Bone marrow (tissue), 2 donors: ENCODE measurements at regions not wholly inside any gene's neighbourhood (a gene's known extent, or its start where the extent isn't known, plus 50 kb on each side); places are given as distances from the start of the nearest gene placed in this dataset.

Experiments
- DNase-seq, 2 donors: peaks; one replicate each; lab custom pipeline; 2025; lab: John Stamatoyannopoulos, UW

DNA sequence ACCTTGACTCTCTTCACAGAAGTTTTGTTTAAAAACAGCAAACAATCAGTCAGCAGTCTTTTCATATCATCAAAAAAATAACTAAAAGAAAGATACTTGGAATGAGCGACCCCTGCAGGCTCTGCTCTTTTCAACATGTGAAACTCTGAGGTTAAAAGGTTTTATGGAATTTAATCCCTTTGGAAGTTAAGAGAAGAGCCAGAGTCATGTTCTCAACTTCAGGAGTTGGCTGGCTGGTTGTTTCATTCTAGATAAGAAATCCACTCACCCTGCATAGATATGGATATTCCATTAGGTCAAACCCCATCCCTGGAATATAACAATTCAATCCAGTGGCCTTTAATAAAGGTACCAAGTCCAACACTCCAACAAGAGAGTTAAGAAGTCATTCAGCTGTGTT lies 115.6 kb upstream of the RMDN2 start:
- no peak for DNase-seq

DNA sequence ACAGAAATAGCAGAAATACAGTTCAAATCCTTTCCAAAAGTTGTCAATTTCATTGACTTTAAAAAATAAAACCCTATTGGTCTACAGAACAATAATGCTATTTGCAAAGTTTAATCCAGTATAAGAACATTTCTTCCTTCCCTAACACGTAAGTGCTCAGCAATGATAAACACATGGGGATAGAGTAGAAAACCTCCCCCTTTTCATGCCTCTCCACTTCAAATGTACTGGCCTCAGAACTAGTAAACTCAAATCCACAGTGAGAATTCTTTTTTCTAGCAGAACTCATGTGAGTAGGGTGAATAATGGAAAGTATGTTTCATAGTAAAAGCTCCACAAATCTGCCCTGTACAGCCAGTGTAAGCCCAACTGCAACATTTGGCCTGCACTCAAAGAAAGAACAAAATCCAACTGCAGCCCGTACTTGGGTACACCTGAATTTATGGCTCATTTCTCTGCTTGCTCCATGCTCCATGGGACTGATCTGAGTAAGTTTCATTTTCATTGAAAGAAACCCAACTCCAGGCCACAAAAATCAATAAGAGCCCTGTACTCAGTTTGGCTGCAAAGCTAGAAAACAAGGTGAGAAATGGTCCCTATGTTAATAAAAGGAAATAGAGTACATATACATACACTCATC lies 115.0 kb upstream of the RMDN2 start:
- no peak for DNase-seq

GRCh38 chr2:37812414-37812813 lies 112.7 kb upstream of the RMDN2 start:
- DNase-seq, result no peak

DNA sequence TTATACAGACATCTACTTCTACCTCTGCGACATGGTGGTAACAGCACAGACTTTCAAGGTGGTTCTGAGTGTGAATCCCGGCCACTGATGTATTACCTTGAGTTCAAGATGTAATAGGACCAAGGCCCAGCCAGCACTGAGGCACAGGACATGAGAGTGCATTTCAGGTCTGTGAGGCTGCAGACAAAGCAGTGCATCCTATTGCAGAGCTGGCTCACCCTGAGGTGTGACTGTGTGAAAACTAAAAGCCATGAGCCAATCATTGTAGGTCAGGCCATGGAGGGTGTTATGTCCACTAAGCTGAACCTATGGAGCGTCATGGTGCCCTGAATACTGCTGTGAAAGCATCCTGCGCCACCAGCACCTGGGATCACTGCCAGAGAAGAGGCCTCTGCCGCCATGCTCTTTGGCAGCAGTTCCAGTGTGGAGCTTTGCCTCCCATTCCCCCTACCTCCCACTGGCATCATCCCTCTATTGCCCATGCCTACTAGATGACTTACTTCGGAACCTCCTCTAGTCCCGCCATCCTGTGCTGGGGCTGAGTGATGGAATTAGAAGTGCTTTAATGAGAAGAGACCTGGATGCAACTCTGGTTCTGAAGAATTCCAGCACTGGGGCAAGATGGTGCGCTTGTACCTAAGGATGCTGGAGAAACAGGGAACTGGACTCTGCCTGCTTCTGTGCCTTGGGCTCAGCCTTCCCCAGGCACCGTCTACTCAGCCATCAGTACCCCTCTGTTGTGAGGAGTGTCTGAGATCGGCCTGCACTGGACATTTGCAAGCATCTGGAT lies 112.0 kb upstream of the RMDN2 start:
- no peak for DNase-seq

DNA sequence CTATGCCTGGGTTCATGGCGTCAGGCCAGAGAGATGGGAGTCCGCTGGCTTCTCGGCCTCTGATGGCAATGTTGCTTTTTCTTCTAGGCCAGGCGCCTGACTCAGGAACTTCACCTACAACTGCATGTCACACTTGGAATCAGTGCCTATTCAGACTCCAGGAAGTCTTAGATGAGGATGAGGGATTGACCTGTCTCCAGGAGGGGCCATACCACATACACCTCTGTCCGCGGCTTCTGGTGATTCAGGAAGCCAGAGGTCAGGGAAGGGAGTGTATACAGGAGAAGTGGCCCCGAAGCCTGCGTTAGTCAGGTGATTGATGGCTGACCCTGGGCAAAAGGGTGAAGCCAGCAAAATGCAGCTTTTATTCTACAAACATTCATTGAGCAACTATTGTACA lies 109.1 kb upstream of the RMDN2 start:
- no peak for DNase-seq

GRCh38 chr2:37816686-37817085 lies 108.4 kb upstream of the RMDN2 start:
- no peak for DNase-seq

- no peak for DNase-seq
Observed at GRCh38 chr2:37819186-37819585, 105.9 kb upstream of the RMDN2 start.

DNA sequence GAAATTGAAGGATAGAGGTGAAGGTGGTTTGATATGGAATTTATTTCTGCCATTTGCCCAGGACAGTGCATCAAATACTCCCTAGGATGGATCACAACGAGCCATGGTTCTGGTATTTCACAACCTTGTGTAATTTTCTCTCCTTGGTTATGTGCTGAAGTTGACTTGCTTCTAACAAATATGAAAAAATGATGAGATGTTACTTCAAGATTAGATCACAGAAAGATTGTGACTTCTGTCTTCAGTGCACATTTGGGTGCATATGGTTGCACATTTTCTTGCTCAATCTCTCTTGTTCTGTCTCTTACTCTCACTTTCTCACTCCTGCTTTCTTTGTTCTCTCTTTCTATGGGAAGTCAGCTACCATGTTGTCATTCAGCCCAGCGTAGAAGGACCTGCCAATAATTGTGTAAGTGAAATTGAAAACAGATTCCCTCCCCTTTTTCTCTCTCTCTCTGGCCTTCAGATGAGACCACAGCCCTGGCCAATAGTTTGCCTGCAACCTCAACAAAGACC lies 104.6 kb upstream of the RMDN2 start:
- DNase-seq, result no peak

DNA sequence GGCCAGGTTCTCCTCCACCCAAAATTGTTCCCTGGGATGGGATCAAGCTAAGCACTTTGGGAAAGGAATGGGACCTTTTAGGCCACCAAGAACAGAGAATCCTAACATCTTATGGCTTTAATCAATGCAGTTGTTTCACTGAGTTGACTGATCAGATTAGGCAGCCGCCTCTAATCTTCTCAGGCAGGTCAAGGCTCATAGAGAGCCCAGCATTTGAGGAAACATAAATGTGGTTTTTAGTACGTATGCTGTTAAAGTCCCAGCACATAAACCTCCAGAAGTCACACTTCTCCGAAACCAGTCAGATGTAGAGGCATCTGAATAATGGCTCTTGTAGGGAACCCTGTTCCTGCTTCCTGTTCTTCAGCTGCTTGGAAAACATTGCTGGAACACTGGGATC lies 99.5 kb upstream of the RMDN2 start:
- DNase-seq, result no peak

GRCh38 chr2:37826611-37827010 lies 98.5 kb upstream of the RMDN2 start:
- DNase-seq, result no peak

DNA sequence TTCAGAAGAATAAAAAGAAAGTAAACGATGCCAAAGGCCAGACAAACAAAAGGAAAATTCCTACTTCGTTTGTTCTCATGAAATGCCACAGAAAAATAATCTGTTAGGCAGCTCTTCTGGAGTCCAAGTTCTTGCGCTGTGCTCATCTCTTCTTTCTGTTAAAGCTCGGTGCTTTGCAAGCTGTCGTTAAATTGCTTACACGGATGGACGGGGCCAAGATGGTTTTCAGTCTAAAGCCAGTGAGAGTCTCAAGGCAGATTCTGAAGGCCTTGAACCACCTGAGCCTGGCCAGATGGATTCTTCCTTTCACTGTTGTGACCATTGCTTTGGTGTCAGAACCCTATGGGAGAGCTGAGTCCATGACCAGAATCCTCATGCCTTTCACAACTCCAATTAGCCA lies 97.6 kb upstream of the RMDN2 start:
- DNase-seq, result no peak

DNA sequence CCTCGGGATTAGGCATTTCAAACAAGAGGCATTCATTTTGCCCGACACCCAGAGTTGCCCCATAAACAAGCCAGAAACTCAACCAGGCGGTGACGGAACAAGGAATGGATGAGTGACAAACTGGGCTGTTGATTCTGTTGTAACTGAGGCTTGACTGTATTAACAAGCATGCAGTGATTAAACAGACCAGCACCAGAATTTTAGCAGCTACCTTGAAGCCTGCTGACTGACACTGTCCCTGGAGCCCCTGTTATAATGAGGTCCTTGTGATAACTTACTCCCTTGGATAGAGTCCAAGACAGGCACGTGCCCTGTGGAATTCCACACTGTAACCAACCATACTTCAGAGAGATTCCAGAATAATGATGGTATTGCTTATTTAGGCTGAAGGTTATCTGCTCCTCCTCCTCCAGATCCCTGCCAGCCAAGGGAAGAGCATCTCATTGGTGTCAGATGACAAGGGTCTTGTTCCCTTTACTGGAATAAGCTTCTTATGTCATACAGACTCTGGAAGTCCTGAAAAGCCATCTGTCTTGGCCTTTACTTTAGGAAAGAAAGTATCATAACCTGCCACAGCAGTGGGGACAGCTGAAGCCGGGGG lies 97.1 kb upstream of the RMDN2 start:
- DNase-seq, result no peak

DNA sequence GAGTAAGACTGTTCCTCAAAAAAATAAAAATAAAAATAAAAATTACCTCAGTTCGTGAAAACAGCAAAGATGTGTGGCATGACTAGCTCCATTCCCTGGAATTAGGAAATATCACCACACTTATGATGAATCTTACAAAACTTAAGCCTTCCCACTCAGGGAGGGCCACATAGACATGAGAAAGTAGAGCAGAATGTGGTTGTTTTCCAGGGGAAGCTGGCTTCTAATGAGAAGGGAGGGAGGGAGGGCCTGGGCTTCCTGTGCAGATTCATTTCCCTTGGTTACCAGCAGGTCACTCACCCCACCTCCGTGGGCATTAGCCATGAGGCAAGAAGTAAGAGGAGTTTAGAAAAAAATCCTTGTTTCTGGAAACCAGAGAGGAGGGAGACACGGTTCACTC lies 95.9 kb upstream of the RMDN2 start:
- DNase-seq, result peak; percentile 18 to 67

DNA sequence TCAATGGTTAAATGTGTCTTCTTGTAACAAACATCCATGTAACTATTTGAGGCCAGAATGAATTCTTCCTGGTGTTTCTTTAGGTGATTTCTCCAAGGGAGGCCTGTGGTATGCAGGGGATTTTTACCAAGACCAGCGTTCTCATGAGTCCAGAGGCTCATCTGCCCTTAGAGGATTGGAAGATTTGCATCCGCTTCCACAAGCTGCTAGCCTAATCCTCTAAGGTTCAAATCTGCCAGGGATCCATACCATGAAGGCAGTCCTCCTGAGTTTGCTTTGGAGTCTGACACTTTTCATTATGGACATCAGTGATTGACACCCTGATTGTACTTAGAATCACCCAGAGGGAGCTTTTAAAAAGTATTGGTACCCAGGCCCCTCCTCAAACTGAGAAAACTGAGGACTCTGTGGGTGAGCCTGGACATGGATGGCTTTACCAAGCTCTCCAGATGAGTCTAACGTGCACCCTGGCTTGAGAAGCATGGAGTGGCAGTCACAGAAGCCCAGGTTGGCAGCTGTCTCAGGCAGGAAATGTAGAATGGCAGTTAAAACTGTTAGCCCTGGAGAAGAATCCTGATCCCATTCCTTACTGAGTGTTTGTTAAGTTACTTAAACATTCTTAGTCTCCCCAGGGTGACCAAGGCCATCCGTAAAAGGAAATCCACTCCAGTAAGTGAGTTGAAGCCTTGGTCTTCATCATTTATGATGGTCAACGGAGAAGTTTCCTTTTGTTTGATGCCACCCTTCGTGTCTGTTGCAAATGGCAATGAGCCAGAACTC lies 95.3 kb upstream of the RMDN2 start:
- DNase-seq, result no peak

DNA sequence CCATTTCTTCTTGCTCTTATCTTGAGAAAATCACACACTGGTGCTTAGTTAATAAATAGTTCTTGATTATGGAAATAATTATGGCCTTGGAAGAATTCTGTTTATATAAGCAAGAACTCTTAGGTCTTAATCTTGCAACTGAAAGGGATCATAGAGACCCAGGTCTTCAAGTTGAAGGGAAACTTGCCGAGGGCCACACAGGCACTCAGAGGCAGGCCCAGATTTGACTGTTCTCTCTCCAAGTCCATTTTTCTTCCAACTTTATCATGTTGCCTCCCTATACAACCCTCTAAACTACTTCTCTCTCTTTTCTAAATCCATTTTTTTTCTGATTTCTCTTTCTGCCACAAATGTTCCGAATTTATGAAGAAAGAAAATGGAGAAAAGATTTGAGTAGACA lies 94.5 kb upstream of the RMDN2 start:
- DNase-seq, result no peak

DNA sequence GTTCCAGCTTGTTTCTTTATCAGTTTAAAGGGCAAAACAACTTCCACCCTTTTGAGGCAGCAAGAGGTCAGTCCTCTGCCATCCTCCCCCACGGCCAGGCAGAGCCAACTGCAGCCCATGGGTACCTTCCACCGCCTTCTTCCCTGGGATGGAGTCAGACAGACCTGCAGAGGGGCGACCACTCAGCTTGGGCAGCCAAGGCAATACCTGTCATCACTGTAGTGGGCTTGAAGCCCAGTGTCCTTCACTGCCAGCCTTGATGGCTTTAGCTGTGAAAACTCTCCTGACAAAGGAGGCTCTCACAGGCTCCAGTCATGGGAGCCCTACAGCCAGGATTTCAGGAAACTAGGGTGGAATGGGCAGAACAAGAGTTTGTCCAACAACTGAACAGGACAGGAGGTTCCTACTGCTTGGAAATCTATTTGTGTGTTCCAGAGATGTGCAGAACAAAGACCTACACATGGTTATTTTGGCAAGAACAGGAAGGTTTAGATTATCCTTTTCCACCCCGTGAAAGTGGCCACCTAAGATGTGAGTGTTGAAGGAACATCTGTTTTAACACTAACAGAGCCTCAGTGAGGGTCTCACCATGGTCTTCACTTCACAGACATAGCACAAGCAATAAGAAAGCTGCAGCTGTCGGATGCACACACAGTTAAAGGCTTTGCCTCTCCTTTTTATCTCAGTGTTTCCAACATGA lies 93.9 kb upstream of the RMDN2 start:
- DNase-seq, result no peak

DNA sequence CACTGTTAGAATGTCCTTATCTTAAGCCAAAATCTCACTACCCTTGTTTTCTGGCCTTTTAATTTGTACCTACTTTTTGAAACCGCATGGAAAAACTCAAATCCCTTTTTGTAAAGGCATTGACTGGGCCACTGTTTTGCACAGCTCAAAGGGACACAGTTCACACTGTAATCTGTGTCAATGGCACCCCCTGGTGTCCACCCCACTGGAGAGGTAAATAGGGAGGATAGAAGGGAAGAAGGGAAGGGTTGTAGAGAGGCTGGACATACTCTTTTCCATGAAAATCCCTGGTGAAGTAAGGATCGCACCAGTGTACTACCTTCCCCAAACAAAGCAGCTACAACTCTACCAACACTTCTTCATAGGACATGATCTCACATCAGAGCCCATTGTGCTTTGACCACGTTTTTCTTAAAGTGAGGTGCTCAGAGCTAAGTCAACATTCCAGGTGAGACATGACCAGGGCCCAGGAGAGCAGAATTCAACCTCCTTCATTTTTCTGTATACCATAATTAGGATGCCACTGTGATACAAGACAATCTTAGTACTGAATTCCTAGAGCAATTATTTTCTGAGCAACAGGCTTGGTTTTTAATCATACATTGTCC lies 92.4 kb upstream of the RMDN2 start:
- DNase-seq, result peak; percentile 48 to 53

DNA sequence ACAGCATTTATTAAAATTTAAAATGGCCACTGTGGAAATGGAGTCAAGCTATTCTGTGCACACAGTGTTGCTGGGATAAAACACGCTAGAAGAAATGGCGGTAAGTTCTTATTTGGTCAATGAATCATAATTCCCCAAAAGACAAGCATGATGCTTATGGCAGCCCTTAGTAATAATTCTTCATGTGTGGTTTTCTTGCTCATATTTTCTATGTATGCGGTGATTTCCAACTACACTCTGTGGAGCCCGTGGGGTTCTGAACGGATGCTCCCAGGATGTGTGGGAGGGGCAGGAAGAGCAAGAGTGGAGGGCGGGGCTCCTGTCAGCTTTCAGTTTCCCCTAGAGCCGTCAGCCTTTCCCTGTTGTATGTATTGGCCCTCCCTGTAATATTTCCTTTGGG lies 91.7 kb upstream of the RMDN2 start:
- DNase-seq, result no peak

DNA sequence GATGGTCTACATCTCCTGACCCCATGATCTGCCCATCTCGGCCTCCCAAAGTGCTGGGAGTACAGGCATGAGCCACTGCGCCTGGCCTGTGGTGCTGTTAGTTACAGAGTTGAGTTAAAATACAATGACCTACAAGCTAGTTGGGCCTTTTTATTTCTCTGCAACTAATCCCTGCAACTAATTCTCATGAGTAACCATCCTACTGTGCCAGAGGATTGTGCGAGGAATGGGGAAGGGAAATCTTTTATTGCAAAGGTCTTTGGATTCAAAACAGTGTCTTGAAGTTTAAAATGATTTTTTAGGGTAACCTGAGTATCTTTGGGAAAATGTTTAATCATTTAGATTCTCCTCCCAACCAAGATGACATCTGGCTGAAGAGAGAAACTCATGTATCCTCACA lies 88.8 kb upstream of the RMDN2 start:
- no peak for DNase-seq

DNA sequence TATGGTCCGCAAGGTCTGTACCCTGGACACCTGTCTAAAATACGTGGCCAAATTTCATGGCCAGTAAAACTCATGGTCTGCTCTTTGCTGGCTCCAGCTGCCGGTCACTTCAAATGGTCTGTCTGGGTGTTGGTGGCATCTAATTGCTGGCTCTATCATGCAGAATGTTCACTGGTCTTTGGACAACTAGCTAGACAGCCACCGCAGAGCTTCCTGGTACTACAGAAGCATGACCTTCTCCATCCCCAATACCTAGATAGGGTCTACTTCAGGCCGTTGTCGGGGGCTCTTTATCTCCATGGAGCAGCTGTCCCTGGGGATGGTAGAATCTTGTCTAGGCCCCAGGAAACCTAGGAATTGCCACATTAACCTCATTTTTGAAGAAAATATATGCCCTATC lies 88.4 kb upstream of the RMDN2 start:
- DNase-seq, result no peak

DNA sequence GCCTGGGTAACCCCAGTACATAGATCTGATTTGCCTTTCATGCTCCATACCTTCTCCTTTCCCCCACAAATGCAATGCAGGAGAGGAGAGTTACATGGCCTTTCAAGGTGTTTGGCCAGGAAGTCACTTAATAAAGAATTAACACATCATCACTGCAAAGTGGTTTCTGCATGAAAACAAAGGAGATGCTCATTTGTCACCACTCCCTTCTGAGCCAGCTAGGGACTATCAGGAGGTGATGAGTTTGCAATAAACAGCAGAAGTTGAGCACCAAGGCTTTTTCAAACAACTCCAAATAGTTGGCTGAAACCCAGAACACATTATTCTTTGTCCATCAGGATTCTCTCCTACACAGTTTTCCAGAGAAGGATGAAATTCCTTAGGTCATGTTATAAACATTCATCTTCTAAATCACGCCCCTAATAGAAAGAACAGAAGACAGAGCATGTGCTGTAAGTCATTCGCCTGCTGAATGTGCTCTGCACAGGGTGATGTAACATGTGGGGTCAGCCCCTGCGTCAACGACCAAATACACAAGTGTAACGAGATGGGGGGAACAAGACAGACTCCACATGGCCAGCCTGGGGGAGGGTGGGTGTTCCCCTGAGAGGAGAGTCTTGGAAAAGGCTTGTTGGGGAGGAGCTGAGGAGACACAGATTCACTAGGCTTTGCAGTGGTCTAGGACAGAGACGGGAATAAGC lies 87.3 kb upstream of the RMDN2 start:
- no peak for DNase-seq
